Fibroblast of pulmonary artery (primary cell): ENCODE measurements at regions not wholly inside any gene's neighbourhood (a gene's known extent, or its start where the extent isn't known, plus 50 kb on each side); places are given as distances from the start of the nearest gene placed in this dataset.
"Not testable (repeated sequence)": the region's sequence is repeated elsewhere in the genome, so short reads cannot be mapped to it uniquely, and the experiment has no call there.

Source experiments
- DNase-seq: peaks from one replicate; pipeline ENCODE4 v3.0.0-alpha.2; 2010; ENCODE audit warnings: low read depth
- H3K4me3 ChIP-seq: replicated peaks from 2 replicates; pipeline ENCODE4 v1.5.1; 2011; ENCODE audit warnings: low read depth, mild to moderate bottlenecking, control low read depth, low read length, moderate library complexity
- CTCF ChIP-seq: IDR thresholded peaks from 2 replicates; pipeline ENCODE4 v1.5.1; 2011; ENCODE audit warnings: mild to moderate bottlenecking, control low read depth, low read length, inconsistent platforms; ENCODE audit errors: missing control alignments

GRCh38 chr15:26231096-26231495 is 368.0 kb upstream of the ATP10A start:
- TF ChIP-seq CTCF = no peak

GRCh38 chr15:26224266-26224665 is 361.1 kb upstream of the ATP10A start:
- no peak for TF ChIP-seq CTCF
- no peak for DNase-seq
- H3K4me3 ChIP-seq = no peak overlapping the region

More at GRCh38 chr15:26231096-26231495, 368.0 kb upstream of the ATP10A start:
- DNase-seq = no peak
- no peak overlapping the region for H3K4me3 ChIP-seq

GRCh38 chr15:26223720-26224119 is 360.6 kb upstream of the ATP10A start:
- no peak for DNase-seq
- no peak for TF ChIP-seq CTCF
- no peak overlapping the region for H3K4me3 ChIP-seq

- TF ChIP-seq CTCF = no peak
- H3K4me3 ChIP-seq = no peak overlapping the region
- no peak for DNase-seq
Observed at GRCh38 chr15:26222781-26223180, 359.7 kb upstream of the ATP10A start.

- not testable (repeated sequence) for DNase-seq, H3K4me3 ChIP-seq
Observed at GRCh38 chr15:26217043-26217442, 353.9 kb upstream of the ATP10A start.

- no peak for TF ChIP-seq CTCF
- no peak for DNase-seq
- no peak overlapping the region for H3K4me3 ChIP-seq
Observed at GRCh38 chr15:26214290-26214689, 351.2 kb upstream of the ATP10A start.

GRCh38 chr15:26213427-26213826 is 350.3 kb upstream of the ATP10A start:
- no peak for TF ChIP-seq CTCF
- H3K4me3 ChIP-seq = no peak overlapping the region

GRCh38 chr15:26212109-26212508 is 349.0 kb upstream of the ATP10A start:
- no peak for DNase-seq
- no peak overlapping the region for H3K4me3 ChIP-seq
- TF ChIP-seq CTCF = no peak

More at GRCh38 chr15:26213427-26213826, 350.3 kb upstream of the ATP10A start:
- no peak for DNase-seq
